DND-41 (cell line): ENCODE measurements at regions not wholly inside any gene's neighbourhood (a gene's known extent, or its start where the extent isn't known, plus 50 kb on each side); places are given as distances from the start of the nearest gene placed in this dataset.

Experiments
- CTCF ChIP-seq: IDR thresholded peaks from 2 replicates; pipeline ENCODE4 v1.5.1; 2012; ENCODE audit warnings: borderline replicate concordance, low read length, moderate library complexity, mild to moderate bottlenecking; ENCODE audit not compliant: poor library complexity, severe bottlenecking; ENCODE audit errors: extremely low read depth
- EZH2 ChIP-seq: IDR thresholded peaks from 3 replicates; pipeline ENCODE4 v1.6.1; 2012; ENCODE audit warnings: borderline replicate concordance, low read depth, mild to moderate bottlenecking, moderate library complexity, low read length, inconsistent platforms; ENCODE audit not compliant: severe bottlenecking

GRCh38 chr3:159779883-159780282, 208.8 kb upstream of the IL12A start:
- TF ChIP-seq CTCF = no peak
- no peak for TF ChIP-seq EZH2
